HFFc6 (cell line): ENCODE measurements at regions not wholly inside any gene's neighbourhood (a gene's known extent, or its start where the extent isn't known, plus 50 kb on each side); places are given as distances from the start of the nearest gene placed in this dataset.

Experiments used
- DNase-seq: peaks from one replicate; pipeline ENCODE4 v3.0.0-alpha.2; 2018
- H3K27ac Mint-ChIP-seq: 2 replicates; pipeline ENCODE4 v1.8.0; 2020; ENCODE audit warnings: mild to moderate bottlenecking, mixed read lengths
- H3K27me3 Mint-ChIP-seq: 2 replicates; pipeline ENCODE4 v1.8.0; 2021; ENCODE audit warnings: mild to moderate bottlenecking, moderate library complexity, mixed read lengths; ENCODE audit not compliant: insufficient read depth
- H3K36me3 Mint-ChIP-seq: 2 replicates; pipeline ENCODE4 v1.8.0; 2021; ENCODE audit warnings: low read depth, mixed read lengths
- H3K4me1 Mint-ChIP-seq: 2 replicates; pipeline ENCODE4 v1.8.0; 2020; ENCODE audit warnings: low read depth, mixed read lengths
- H3K4me3 Mint-ChIP-seq: 2 replicates; pipeline ENCODE4 v1.8.0; 2020; ENCODE audit warnings: mild to moderate bottlenecking, moderate library complexity, mixed read lengths
- H3K9me3 Mint-ChIP-seq: 2 replicates; pipeline ENCODE4 v1.8.0; 2020; ENCODE audit warnings: mild to moderate bottlenecking, mixed read lengths
- TF ChIP-seq, protein P1 (sequence below): fragments of 200-600 bp; sonication (generic); IDR thresholded peaks from 2 replicates; pipeline ENCODE4 v1.5.0; 2021; ENCODE audit warnings: antibody characterized with exemption, mild to moderate bottlenecking

DNA sequence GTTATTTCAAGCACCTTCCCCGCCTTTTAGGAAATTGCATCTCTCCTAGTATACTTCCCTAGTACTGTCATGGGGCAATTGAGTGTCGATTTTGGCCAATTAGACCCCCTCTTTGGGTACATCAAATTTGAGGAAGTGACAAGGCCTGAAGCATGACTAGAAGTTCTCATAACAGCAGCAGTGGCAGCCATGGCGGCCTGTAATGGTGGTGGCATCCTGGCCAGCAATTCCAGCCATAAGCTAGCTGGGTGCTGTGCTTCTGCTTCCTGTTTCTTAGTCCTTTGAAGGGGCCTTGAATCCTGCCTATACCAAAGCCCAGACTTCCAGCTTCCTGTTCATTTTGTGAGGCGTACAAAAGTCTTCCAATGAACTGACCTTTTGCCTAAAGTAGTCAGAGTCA lies 523.1 kb downstream of the PLCL1 start:
- Mint-ChIP-seq H3K27me3 (no peaks in the 10 kb centered on the region), H3K36me3 (no peaks in the 10 kb centered on the region), H3K4me1 (no peaks in the 10 kb centered on the region), H3K27ac (no peak overlapping the region), H3K4me3 (no peak overlapping the region), H3K9me3 (no peaks in the 10 kb centered on the region)
- no peak for DNase-seq
- TF ChIP-seq, protein P1, sequence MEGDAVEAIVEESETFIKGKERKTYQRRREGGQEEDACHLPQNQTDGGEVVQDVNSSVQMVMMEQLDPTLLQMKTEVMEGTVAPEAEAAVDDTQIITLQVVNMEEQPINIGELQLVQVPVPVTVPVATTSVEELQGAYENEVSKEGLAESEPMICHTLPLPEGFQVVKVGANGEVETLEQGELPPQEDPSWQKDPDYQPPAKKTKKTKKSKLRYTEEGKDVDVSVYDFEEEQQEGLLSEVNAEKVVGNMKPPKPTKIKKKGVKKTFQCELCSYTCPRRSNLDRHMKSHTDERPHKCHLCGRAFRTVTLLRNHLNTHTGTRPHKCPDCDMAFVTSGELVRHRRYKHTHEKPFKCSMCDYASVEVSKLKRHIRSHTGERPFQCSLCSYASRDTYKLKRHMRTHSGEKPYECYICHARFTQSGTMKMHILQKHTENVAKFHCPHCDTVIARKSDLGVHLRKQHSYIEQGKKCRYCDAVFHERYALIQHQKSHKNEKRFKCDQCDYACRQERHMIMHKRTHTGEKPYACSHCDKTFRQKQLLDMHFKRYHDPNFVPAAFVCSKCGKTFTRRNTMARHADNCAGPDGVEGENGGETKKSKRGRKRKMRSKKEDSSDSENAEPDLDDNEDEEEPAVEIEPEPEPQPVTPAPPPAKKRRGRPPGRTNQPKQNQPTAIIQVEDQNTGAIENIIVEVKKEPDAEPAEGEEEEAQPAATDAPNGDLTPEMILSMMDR, result no peak

DNA sequence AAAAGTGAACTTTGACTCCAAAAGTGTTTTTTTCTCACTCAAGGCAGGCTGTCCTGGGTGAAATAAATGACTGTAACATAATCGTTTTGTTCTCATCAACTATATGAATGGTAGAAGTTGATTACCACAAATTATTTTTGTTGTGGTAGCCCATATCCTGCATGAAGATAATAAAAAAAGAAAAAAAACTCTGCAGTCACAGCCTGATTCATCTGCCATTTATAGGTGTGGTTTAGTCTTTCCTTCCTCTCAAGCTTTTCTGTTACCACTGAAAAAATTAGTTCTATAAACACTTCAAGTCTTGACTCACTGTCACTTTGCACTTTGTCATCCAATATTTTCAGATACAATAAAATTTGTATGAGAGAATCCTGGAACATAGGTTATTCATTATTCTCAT lies 522.0 kb downstream of the PLCL1 start:
- DNase-seq, result no peak
- H3K36me3 Mint-ChIP-seq, result no peaks in the 10 kb centered on the region
- H3K27me3 Mint-ChIP-seq, result no peaks in the 10 kb centered on the region
- H3K9me3 Mint-ChIP-seq, result no peaks in the 10 kb centered on the region
- H3K27ac Mint-ChIP-seq, result no peak overlapping the region
- no peak overlapping the region for H3K4me3 Mint-ChIP-seq
- TF ChIP-seq, protein P1, result no peak
- H3K4me1 Mint-ChIP-seq, result no peaks in the 10 kb centered on the region

DNA sequence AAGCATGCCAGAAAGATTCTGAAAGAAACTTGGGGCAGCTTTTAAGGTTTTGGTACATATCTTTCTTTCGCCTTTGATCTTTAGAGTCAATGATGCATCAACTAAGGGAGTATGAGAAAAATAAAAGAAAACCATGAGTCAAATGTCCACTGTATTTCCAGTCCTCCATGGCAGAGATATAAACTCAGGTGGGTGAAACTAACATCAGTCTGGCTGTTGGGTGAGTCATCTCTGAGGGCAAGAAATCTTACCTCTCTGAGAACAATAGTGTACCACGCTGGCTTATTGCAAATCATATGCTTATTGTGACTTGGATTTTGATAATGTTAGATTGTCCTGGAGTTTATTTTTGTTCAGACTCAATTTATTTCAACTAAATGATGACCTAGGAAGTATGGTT lies 521.0 kb downstream of the PLCL1 start:
- Mint-ChIP-seq H3K27me3 (no peaks in the 10 kb centered on the region), H3K4me1 (no peaks in the 10 kb centered on the region)

DNA sequence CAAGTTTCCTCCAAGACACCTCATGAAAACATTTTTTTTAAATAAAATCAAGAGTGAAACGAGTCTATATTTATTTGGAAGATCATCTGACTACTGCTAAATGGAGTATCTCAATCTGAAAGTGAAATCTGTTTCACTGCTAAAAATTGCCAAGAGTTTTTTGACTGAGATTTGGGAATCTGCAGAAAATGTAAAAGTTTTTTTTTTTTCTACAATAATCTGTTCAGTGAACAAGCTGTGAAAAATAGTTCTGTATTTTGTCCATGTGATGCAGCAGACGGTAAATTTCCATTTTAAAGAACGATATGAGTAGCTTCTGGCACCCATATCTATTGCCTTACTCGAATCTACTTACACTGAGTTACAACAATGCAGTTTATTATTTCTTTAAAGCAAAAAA lies 519.7 kb downstream of the PLCL1 start:
- Mint-ChIP-seq H3K27ac (no peak overlapping the region), H3K36me3 (no peaks in the 10 kb centered on the region), H3K4me1 (no peaks in the 10 kb centered on the region), H3K9me3 (no peaks in the 10 kb centered on the region), H3K4me3 (no peak overlapping the region), H3K27me3 (no peaks in the 10 kb centered on the region)
- DNase-seq, result no peak
- TF ChIP-seq, protein P1, result no peak

More for the DNA sequence above, 521.0 kb downstream of the PLCL1 start:
- no peak overlapping the region for H3K27ac Mint-ChIP-seq
- no peaks in the 10 kb centered on the region for H3K9me3 Mint-ChIP-seq
- H3K36me3 Mint-ChIP-seq, result no peaks in the 10 kb centered on the region
- no peak for DNase-seq
- H3K4me3 Mint-ChIP-seq, result no peak overlapping the region
- TF ChIP-seq, protein P1, result no peak

DNA sequence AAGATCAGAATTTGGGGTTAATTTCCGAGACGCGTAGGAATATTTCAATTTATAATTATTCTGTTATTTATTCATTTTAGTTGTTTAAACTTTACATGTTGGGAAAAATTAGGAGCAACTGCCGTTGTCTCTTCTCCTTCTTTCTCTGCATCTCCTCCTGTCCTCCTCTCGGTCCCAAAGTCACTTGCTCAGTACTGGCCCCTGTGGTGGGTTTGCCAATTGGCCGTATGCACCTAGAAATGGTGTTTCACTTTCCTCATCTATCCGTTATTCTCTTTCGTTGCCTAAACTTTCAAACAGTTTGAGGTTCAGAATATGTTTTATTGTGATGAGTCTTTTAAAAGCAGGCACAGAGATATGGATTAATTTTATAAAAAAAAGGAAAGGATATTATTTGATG lies 517.9 kb downstream of the PLCL1 start:
- Mint-ChIP-seq H3K9me3 (no peaks in the 10 kb centered on the region), H3K27ac (no peak overlapping the region), H3K36me3 (no peaks in the 10 kb centered on the region), H3K27me3 (no peaks in the 10 kb centered on the region), H3K4me1 (no peaks in the 10 kb centered on the region), H3K4me3 (no peak overlapping the region)
- DNase-seq, result no peak
- TF ChIP-seq, protein P1, result no peak

DNA sequence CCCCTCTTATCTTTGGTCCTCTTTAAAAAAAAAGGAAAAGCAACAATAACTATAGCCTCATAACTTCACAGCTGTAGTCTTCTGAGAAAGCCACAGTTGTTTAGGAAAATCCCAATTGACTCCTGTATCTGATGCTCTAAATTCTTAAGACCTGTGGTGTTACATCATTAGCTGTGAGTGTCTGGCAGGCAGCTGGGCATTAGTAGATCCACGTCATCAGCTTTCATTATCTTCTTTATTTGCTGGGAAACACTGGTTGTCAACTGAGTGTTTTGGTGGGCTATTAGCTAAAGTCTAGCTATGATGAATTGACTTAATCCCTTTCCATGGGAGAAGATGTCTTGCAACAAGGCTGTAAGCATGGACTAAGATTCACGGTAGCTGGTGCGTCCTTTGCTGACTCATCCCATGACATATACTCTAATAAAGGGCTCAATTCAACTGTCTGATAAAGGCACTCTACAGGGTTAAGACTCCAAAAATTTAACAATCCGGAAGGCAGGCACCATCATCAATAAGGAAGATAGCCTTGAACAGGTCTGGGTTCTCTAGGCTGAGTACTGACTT lies 517.2 kb downstream of the PLCL1 start:
- no peak for DNase-seq
- Mint-ChIP-seq H3K4me3 (no peak overlapping the region), H3K4me1 (no peaks in the 10 kb centered on the region), H3K9me3 (no peaks in the 10 kb centered on the region), H3K36me3 (no peaks in the 10 kb centered on the region), H3K27me3 (no peaks in the 10 kb centered on the region), H3K27ac (no peak overlapping the region)
- TF ChIP-seq, protein P1, result no peak
